ENCODE measurements at regions not wholly inside any gene's neighbourhood (a gene's known extent, or its start where the extent isn't known, plus 50 kb on each side); places are given as distances from the start of the nearest gene placed in this dataset.

- Histone ChIP-seq H2AFZ (ENCODE audit: low read depth, low read length) (no peak overlapping the region), H3K9me3 (replicated peaks; ENCODE audit: control insufficient read depth, insufficient read depth, low read length) (no peaks in the 10 kb centered on the region), H3K79me2 (ENCODE audit: control insufficient read depth, insufficient read depth, low read length) (no peaks in the 10 kb centered on the region), H3K36me3 (ENCODE audit: control insufficient read depth in 2 of 2, extremely low read depth in 1 of 2, insufficient read depth in 2 of 2, low read length in 2 of 2) (no peaks in the 10 kb centered on the region), H3K27ac (ENCODE audit: insufficient read depth, low read depth, low read length) (no peak overlapping the region), H3K9me1 (replicated peaks; ENCODE audit: control insufficient read depth, extremely low read depth, insufficient read depth, low read length) (no peaks in the 10 kb centered on the region), H4K20me1 (replicated peaks; ENCODE audit: control insufficient read depth, extremely low read depth, insufficient read depth, low read length) (no peaks in the 10 kb centered on the region), H3K4me3 (replicated peaks in 1 of 3; ENCODE audit: insufficient read depth in 1 of 3, low read depth in 1 of 3, low read length in 3 of 3) (no peak overlapping the region), H3K27me3 (ENCODE audit: control insufficient read depth in 2 of 2, insufficient read depth in 2 of 2, low read length in 2 of 2) (no peaks in the 10 kb centered on the region), H3K9ac (replicated peaks; ENCODE audit: extremely low read depth, insufficient read depth, low read length) (no peak overlapping the region), H3K4me2 (ENCODE audit: insufficient read depth, low read length) (no peak overlapping the region), H3K4me1 (ENCODE audit: control insufficient read depth, extremely low read depth, insufficient read depth, low read length) (no peaks in the 10 kb centered on the region)
- BruUV-seq (replicated peaks), result no TSS peak
- dilution Hi-C loops (cut with MboI; ENCODE audit: extremely low pct_ligation_motif_present, low sequenced_read_pairs) (no loop called here), intact Hi-C loops (cut with micrococcal nuclease) (no loop called here)
- DNase-seq (ENCODE audit: low read depth, low spot score) (no peak), FAIRE-seq (no peak)
- ChIA-PET POLR2A (no interaction called here), CTCF (no interaction called here)
- TF ChIP-seq CTCF (IDR thresholded peaks at IDR 0.05; ENCODE audit: extremely low read depth in 1 of 2, insufficient read depth in 1 of 2, low read depth in 1 of 2, low read length in 2 of 2) (no peak), POLR2A (IDR thresholded peaks at IDR 0.05; ENCODE audit: low read depth, low read length) (no peak), MYC (IDR thresholded peaks at IDR 0.05; ENCODE audit: low read depth, low read length) (no peak), JUN (IDR thresholded peaks at IDR 0.05; ENCODE audit: borderline replicate concordance, insufficient read depth, insufficient read length, low read depth) (no peak), POLR2AphosphoS5 (IDR thresholded peaks at IDR 0.05; ENCODE audit: insufficient read depth, low read depth, low read length) (no peak), MAX (IDR thresholded peaks at IDR 0.05; ENCODE audit: insufficient read depth, insufficient read length) (no peak), GATA2 (IDR thresholded peaks at IDR 0.05; ENCODE audit: insufficient read depth, insufficient read length, low read depth, low read length) (no peak), FOS (IDR thresholded peaks at IDR 0.05; ENCODE audit: borderline replicate concordance, insufficient read depth, low read length) (no peak), EZH2 (IDR thresholded peaks at IDR 0.05; ENCODE audit: borderline replicate concordance, low read depth, low read length, severe bottlenecking) (no peak)
These were observed 575.0 kb upstream of the MGMT start for GRCh38 chr10:128892005-128892404.
